Tibial nerve (tissue), 4 donors: ENCODE measurements at regions not wholly inside any gene's neighbourhood (a gene's known extent, or its start where the extent isn't known, plus 50 kb on each side); places are given as distances from the start of the nearest gene placed in this dataset.
A peak's percentile ranks its signal among the peaks of the same experiment; 100 is the strongest.

Source experiments
- DNase-seq, 2 donors: peaks; one replicate each; pipeline ENCODE4 v3.0.0-alpha.2; 2019; ENCODE audit warnings: low spot score in 2 of 2
- H3K27ac ChIP-seq, 4 donors: fragments of 200-600 bp; sonication (generic) in 3 of 4; one replicate each; pipeline ENCODE4 v1.5.1; 2017 to 2019; ENCODE audit warnings: mild to moderate bottlenecking in 1 of 4
- H3K27me3 ChIP-seq, 2 donors: fragments of 200-600 bp; sonication (generic) in 1 of 2; one replicate each; pipeline versions ENCODE4 v1.5.1 to v1.6.0; 2017 to 2019
- H3K36me3 ChIP-seq, 3 donors: fragments of 200-600 bp; sonication (generic); one replicate each; pipeline ENCODE4 v1.5.1; 2018 to 2019
- H3K4me1 ChIP-seq, 4 donors: fragments of 200-600 bp; sonication (generic) in 3 of 4; one replicate each; pipeline ENCODE4 v1.5.1; 2017 to 2019
- H3K4me3 ChIP-seq, 4 donors: fragments of 200-600 bp; sonication (generic) in 3 of 4; one replicate each; pipeline ENCODE4 v1.5.1; 2017 to 2019; ENCODE audit warnings: mild to moderate bottlenecking in 1 of 4, moderate library complexity in 1 of 4
- H3K9me3 ChIP-seq, 4 donors: fragments of 200-600 bp; sonication (generic) in 3 of 4; one replicate each; pipeline ENCODE4 v1.5.1; 2017 to 2019
- CTCF ChIP-seq, 5 experiments: fragments of 200-600 bp in 3 of 5; fragments of 450-650 bp in 2 of 5; sonication (generic) in 3 of 5; IDR thresholded peaks; one replicate each; pipeline ENCODE4 v1.5.1; 2016 to 2019; ENCODE audit warnings: antibody characterized with exemption in 5 of 5, mild to moderate bottlenecking in 3 of 5, moderate library complexity in 2 of 5
- EP300 ChIP-seq, 2 donors: sonication (generic); formaldehyde crosslinking; IDR thresholded peaks; one replicate each; pipeline ENCODE4 v1.6.1; 2017; ENCODE audit warnings: antibody characterized with exemption in 2 of 2, mild to moderate bottlenecking in 1 of 2
- POLR2A ChIP-seq, 2 donors: fragments of 450-650 bp; IDR thresholded peaks; one replicate each; pipeline ENCODE4 v1.6.1; 2017; ENCODE audit warnings: antibody characterized with exemption in 2 of 2, mild to moderate bottlenecking in 2 of 2, moderate library complexity in 2 of 2
- WGBS, 2 donors: methylation state at CpG; one replicate each; pipeline ENCODE4 v1.1.5; 2018; 5-methylcytosine and 5-hydroxymethylcytosine counted together

- no peak overlapping the region for H3K27ac ChIP-seq
- no peaks in the 10 kb centered on the region for H3K36me3 ChIP-seq
- no peak for DNase-seq
- H3K4me3 ChIP-seq: no peak overlapping the region
- H3K4me1 ChIP-seq: peaks cover 0 to 2% (median 0%) of the 10 kb centered on the region in 4 donors
- no peak for TF ChIP-seq CTCF (IDR thresholded peaks at IDR 0.05)
- TF ChIP-seq EP300 (IDR thresholded peaks at IDR 0.05): peak in 1 of 2 donors; percentile 56
- H3K9me3 ChIP-seq: peaks cover 0 to 9% (median 0%) of the 10 kb centered on the region in 4 donors
- H3K27me3 ChIP-seq: no peaks in the 10 kb centered on the region
- 27 to 35% methylated on average over 4 of the region's 4 CpGs for WGBS, 2 donors
These were observed 452.0 kb downstream of the DMAC1 start for GRCh38 chr9:7347556-7347955.

GRCh38 chr9:7346144-7346543, 453.4 kb downstream of the DMAC1 start:
- H3K27me3 ChIP-seq: no peaks in the 10 kb centered on the region
- peaks cover 0 to 9% (median 0%) of the 10 kb centered on the region in 4 donors for H3K9me3 ChIP-seq
- no peaks in the 10 kb centered on the region for H3K36me3 ChIP-seq
- no peak for TF ChIP-seq CTCF (IDR thresholded peaks at IDR 0.05)
- TF ChIP-seq EP300 (IDR thresholded peaks at IDR 0.05): no peak
- TF ChIP-seq POLR2A (IDR thresholded peaks at IDR 0.05): no peak
- no peak overlapping the region for H3K4me3 ChIP-seq
- WGBS, 2 donors: 73 to 86% methylated on average over 6 of the region's 6 CpGs
- no peak for DNase-seq
- peaks cover 0 to 8% (median 2%) of the 10 kb centered on the region in 4 donors for H3K4me1 ChIP-seq
- H3K27ac ChIP-seq: no peak overlapping the region

- no peak for DNase-seq
- no peak for TF ChIP-seq EP300 (IDR thresholded peaks at IDR 0.05)
- no peak for TF ChIP-seq POLR2A (IDR thresholded peaks at IDR 0.05)
- TF ChIP-seq CTCF (IDR thresholded peaks at IDR 0.05): no peak
- Histone ChIP-seq H3K27me3 (no peaks in the 10 kb centered on the region), H3K27ac (no peak overlapping the region), H3K9me3 (no peaks in the 10 kb centered on the region), H3K4me3 (no peak overlapping the region), H3K4me1 (peaks cover 0 to 8% (median 2%) of the 10 kb centered on the region in 4 donors), H3K36me3 (no peaks in the 10 kb centered on the region)
- WGBS, 2 donors: 39% methylated on average over 5 of the region's 5 CpGs
These were observed 456.8 kb downstream of the DMAC1 start for GRCh38 chr9:7342736-7343135.

GRCh38 chr9:7342229-7342628, 457.3 kb downstream of the DMAC1 start:
- 46 to 58% methylated on average over 1 of the region's 1 CpG for WGBS, 2 donors
- H3K27me3 ChIP-seq: no peaks in the 10 kb centered on the region
- H3K36me3 ChIP-seq: no peaks in the 10 kb centered on the region
- DNase-seq: no peak
- peaks cover 0 to 8% (median 2%) of the 10 kb centered on the region in 4 donors for H3K4me1 ChIP-seq
- no peak overlapping the region for H3K4me3 ChIP-seq
- no peak overlapping the region for H3K27ac ChIP-seq
- no peaks in the 10 kb centered on the region for H3K9me3 ChIP-seq
- TF ChIP-seq EP300 (IDR thresholded peaks at IDR 0.05): no peak
- no peak for TF ChIP-seq CTCF (IDR thresholded peaks at IDR 0.05)
- no peak for TF ChIP-seq POLR2A (IDR thresholded peaks at IDR 0.05)

GRCh38 chr9:7341571-7341970, 458.0 kb downstream of the DMAC1 start:
- TF ChIP-seq CTCF (IDR thresholded peaks at IDR 0.05) (no peak), POLR2A (IDR thresholded peaks at IDR 0.05) (no peak), EP300 (IDR thresholded peaks at IDR 0.05) (no peak)
- H3K9me3 ChIP-seq: no peaks in the 10 kb centered on the region
- no peaks in the 10 kb centered on the region for H3K27me3 ChIP-seq
- no peaks in the 10 kb centered on the region for H3K36me3 ChIP-seq
- 80 to 87% methylated on average over 1 of the region's 1 CpG for WGBS, 2 donors
- no peak overlapping the region for H3K4me3 ChIP-seq
- no peak overlapping the region for H3K27ac ChIP-seq
- peaks cover 0 to 8% (median 2%) of the 10 kb centered on the region in 4 donors for H3K4me1 ChIP-seq
- no peak for DNase-seq
